HEK293 (cell line): ENCODE measurements at regions not wholly inside any gene's neighbourhood (a gene's known extent, or its start where the extent isn't known, plus 50 kb on each side); places are given as distances from the start of the nearest gene placed in this dataset.

ENCODE experiments used
- CTCF ChIA-PET: fragments of 350-600 bp; formaldehyde crosslinking; extraction: SDS; loops from one replicate; lab custom pipeline; 2021; ENCODE audit warnings: antibody characterized with exemption; lab: Yijun Ruan, JAX
- POLR2A ChIA-PET: fragments of 300-600 bp; formaldehyde crosslinking; extraction: SDS; loops from one replicate; lab custom pipeline; 2020; ENCODE audit warnings: antibody characterized with exemption, inconsistent platforms; lab: Yijun Ruan, JAX
- H3K27ac ChIP-seq: fragments of 200-500 bp; sonication (Bioruptor generic); 2 replicates; pipeline ENCODE4 v1.5.1; 2014; ENCODE audit warnings: low read depth, low read length, control low read depth, inconsistent platforms; ENCODE audit errors: extremely low read depth
- H3K36me3 ChIP-seq, 2 experiments: fragments of 200-500 bp in 1 of 2; sonication (Bioruptor generic) in 1 of 2; 1 replicate in 1 of 2; 2 replicates in 1 of 2; pipeline ENCODE4 v1.5.1; 2014 to 2017; ENCODE audit warnings: inconsistent platforms in 2 of 2, low read length in 2 of 2; ENCODE audit not compliant: control insufficient read depth in 2 of 2, insufficient read depth in 1 of 2
- H3K4me1 ChIP-seq: fragments of 200-500 bp; sonication (Bioruptor generic); 2 replicates; pipeline ENCODE4 v1.5.1; 2014; ENCODE audit warnings: mild to moderate bottlenecking, low read length, inconsistent platforms; ENCODE audit not compliant: control insufficient read depth, insufficient read depth
- H3K4me3 ChIP-seq: 2 replicates; pipeline ENCODE4 v1.5.1; 2011; ENCODE audit warnings: low read depth, mild to moderate bottlenecking, control low read depth, low read length, moderate library complexity
- H3K9me3 ChIP-seq: fragments of 200-500 bp; sonication (Bioruptor generic); 2 replicates; pipeline ENCODE4 v1.5.1; 2014; ENCODE audit warnings: low read depth, low read length, inconsistent platforms; ENCODE audit not compliant: control insufficient read depth, insufficient read depth
- EGR2 ChIP-seq: fragments of 450-650 bp; formaldehyde crosslinking; IDR thresholded peaks from 2 replicates; pipeline ENCODE4 v1.5.1; 2016; ENCODE audit warnings: low read depth, missing biosample characterization, missing genetic modification characterization
- ZBTB11 ChIP-seq: fragments of 450-650 bp; formaldehyde crosslinking; conservative IDR thresholded peaks from 2 replicates; pipeline ENCODE4 v1.5.1; 2016; ENCODE audit warnings: low read depth, missing biosample characterization, missing genetic modification characterization
- ZFP3 ChIP-seq: fragments of 450-650 bp; formaldehyde crosslinking; IDR thresholded peaks from 2 replicates; pipeline ENCODE4 v1.5.1; 2016; ENCODE audit warnings: low read depth, missing biosample characterization, missing genetic modification characterization
- ZFP37 ChIP-seq: fragments of 450-650 bp; formaldehyde crosslinking; IDR thresholded peaks from 2 replicates; pipeline ENCODE4 v1.5.1; 2016; ENCODE audit warnings: missing biosample characterization, missing genetic modification characterization
- ZNF114 ChIP-seq: fragments of 450-650 bp; formaldehyde crosslinking; IDR thresholded peaks from 2 replicates; pipeline ENCODE4 v1.5.0; 2017; ENCODE audit warnings: missing biosample characterization, missing genetic modification characterization
- ZNF138 ChIP-seq: fragments of 450-650 bp; formaldehyde crosslinking; IDR thresholded peaks from 2 replicates; pipeline ENCODE4 v1.5.1; 2016; ENCODE audit warnings: missing biosample characterization, missing genetic modification characterization, borderline replicate concordance
- ZNF18 ChIP-seq: fragments of 450-650 bp; formaldehyde crosslinking; IDR thresholded peaks from 2 replicates; pipeline ENCODE4 v1.5.1; 2016; ENCODE audit warnings: missing biosample characterization, missing genetic modification characterization
- ZNF202 ChIP-seq: fragments of 450-650 bp; formaldehyde crosslinking; IDR thresholded peaks from 2 replicates; pipeline ENCODE4 v1.5.1; 2016; ENCODE audit warnings: missing biosample characterization, missing genetic modification characterization, borderline replicate concordance
- ZNF341 ChIP-seq: fragments of 450-650 bp; formaldehyde crosslinking; IDR thresholded peaks from 2 replicates; pipeline ENCODE4; 2016; ENCODE audit warnings: low read depth, missing biosample characterization, missing genetic modification characterization
- ZNF354C ChIP-seq: fragments of 450-650 bp; formaldehyde crosslinking; IDR thresholded peaks from 2 replicates; pipeline ENCODE4 v1.5.1; 2016; ENCODE audit warnings: missing biosample characterization, missing genetic modification characterization, low read depth, borderline replicate concordance
- ZNF394 ChIP-seq: fragments of 450-650 bp; formaldehyde crosslinking; IDR thresholded peaks from 2 replicates; pipeline ENCODE4 v1.5.1; 2016; ENCODE audit warnings: missing biosample characterization, missing genetic modification characterization, mild to moderate bottlenecking, moderate library complexity, borderline replicate concordance
- ZNF514 ChIP-seq: fragments of 450-650 bp; formaldehyde crosslinking; IDR thresholded peaks from 2 replicates; pipeline ENCODE4 v1.5.1; 2016; ENCODE audit warnings: missing biosample characterization, missing genetic modification characterization
- ZNF580 ChIP-seq: fragments of 450-650 bp; formaldehyde crosslinking; IDR thresholded peaks from 2 replicates; pipeline ENCODE4 v1.5.1; 2016; ENCODE audit warnings: missing biosample characterization, missing genetic modification characterization
- TF ChIP-seq, protein P1 (sequence below): fragments of 450-650 bp; formaldehyde crosslinking; IDR thresholded peaks from 2 replicates; pipeline ENCODE4 v1.5.1; 2016; ENCODE audit warnings: missing biosample characterization, missing genetic modification characterization, borderline replicate concordance

- TF ChIP-seq ZNF580 (tag by site-specific recombination), result no peak
- no peak for TF ChIP-seq ZNF202 (tag by site-specific recombination)
These were observed 107.7 kb upstream of the RASGRP1 start (continued) for GRCh38 chr15:38672273-38672672.

GRCh38 chr15:38672814-38673670 lies 108.4 kb upstream of the RASGRP1 start:
- Histone ChIP-seq H3K36me3 (no peaks in the 10 kb centered on the region), H3K27ac (no peak overlapping the region), H3K9me3 (no peaks in the 10 kb centered on the region), H3K4me3 (no peak overlapping the region), H3K4me1 (no peaks in the 10 kb centered on the region)
- TF ChIP-seq ZBTB11 (tag by site-specific recombination), result no peak
- no peak for TF ChIP-seq ZNF341
- TF ChIP-seq ZNF114 (tag by site-specific recombination), result no peak
- no peak for TF ChIP-seq ZNF138 (tag by site-specific recombination)
- TF ChIP-seq ZFP3 (tag by site-specific recombination), result no peak
- TF ChIP-seq ZNF18 (tag by site-specific recombination), result no peak
- no peak for TF ChIP-seq ZFP37 (tag by site-specific recombination)
- no peak for TF ChIP-seq ZNF354C (tag by site-specific recombination)
- TF ChIP-seq, protein P1, sequence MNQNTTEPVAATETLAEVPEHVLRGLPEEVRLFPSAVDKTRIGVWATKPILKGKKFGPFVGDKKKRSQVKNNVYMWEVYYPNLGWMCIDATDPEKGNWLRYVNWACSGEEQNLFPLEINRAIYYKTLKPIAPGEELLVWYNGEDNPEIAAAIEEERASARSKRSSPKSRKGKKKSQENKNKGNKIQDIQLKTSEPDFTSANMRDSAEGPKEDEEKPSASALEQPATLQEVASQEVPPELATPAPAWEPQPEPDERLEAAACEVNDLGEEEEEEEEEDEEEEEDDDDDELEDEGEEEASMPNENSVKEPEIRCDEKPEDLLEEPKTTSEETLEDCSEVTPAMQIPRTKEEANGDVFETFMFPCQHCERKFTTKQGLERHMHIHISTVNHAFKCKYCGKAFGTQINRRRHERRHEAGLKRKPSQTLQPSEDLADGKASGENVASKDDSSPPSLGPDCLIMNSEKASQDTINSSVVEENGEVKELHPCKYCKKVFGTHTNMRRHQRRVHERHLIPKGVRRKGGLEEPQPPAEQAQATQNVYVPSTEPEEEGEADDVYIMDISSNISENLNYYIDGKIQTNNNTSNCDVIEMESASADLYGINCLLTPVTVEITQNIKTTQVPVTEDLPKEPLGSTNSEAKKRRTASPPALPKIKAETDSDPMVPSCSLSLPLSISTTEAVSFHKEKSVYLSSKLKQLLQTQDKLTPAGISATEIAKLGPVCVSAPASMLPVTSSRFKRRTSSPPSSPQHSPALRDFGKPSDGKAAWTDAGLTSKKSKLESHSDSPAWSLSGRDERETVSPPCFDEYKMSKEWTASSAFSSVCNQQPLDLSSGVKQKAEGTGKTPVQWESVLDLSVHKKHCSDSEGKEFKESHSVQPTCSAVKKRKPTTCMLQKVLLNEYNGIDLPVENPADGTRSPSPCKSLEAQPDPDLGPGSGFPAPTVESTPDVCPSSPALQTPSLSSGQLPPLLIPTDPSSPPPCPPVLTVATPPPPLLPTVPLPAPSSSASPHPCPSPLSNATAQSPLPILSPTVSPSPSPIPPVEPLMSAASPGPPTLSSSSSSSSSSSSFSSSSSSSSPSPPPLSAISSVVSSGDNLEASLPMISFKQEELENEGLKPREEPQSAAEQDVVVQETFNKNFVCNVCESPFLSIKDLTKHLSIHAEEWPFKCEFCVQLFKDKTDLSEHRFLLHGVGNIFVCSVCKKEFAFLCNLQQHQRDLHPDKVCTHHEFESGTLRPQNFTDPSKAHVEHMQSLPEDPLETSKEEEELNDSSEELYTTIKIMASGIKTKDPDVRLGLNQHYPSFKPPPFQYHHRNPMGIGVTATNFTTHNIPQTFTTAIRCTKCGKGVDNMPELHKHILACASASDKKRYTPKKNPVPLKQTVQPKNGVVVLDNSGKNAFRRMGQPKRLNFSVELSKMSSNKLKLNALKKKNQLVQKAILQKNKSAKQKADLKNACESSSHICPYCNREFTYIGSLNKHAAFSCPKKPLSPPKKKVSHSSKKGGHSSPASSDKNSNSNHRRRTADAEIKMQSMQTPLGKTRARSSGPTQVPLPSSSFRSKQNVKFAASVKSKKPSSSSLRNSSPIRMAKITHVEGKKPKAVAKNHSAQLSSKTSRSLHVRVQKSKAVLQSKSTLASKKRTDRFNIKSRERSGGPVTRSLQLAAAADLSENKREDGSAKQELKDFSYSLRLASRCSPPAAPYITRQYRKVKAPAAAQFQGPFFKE, result no peak
- TF ChIP-seq ZNF394 (tag by site-specific recombination), result no peak
- TF ChIP-seq ZNF514 (tag by site-specific recombination), result no peak
- no peak for TF ChIP-seq EGR2
- CTCF ChIA-PET, result interaction anchor here (0.6 to 0.8 kb wide), 2 partner anchors 10 to 24 kb away, joined by 4 read pairs; no protein-coding TSS in a partner anchor
- POLR2A ChIA-PET, result no interaction called here
